ENCODE measurements at regions not wholly inside any gene's neighbourhood (a gene's known extent, or its start where the extent isn't known, plus 50 kb on each side); places are given as distances from the start of the nearest gene placed in this dataset.

DNA sequence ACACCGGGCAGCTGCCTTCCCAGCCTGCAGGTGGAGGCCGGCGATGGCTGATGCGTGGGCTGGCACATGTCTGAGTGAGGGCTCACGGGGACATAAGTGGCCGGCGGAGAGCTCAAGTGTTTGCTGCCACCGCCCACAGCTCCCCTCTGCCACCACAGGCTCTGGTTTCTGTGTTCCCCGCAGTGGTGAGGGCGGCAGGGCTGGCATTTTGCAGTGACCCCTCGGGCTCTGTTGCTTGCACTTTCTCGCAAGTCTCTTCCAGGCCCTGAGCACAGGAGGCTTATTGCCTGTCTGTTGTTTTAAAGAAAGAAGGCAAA lies 271.0 kb upstream of the RTL1 start:
- no peaks in the 10 kb centered on the region for H3K4me1 ChIP-seq (ENCODE audit: insufficient read depth, low read length)
- no peak overlapping the region for H3K4me2 ChIP-seq (ENCODE audit: insufficient read depth, low read length)
- H4K20me1 ChIP-seq (ENCODE audit: insufficient read depth, low read length) = no peaks in the 10 kb centered on the region
- no peaks in the 10 kb centered on the region for H3K79me2 ChIP-seq (ENCODE audit: insufficient read depth, low read length)
- H3K9ac ChIP-seq (ENCODE audit: low read depth, low read length) = no peak overlapping the region
- TF ChIP-seq, protein P1, sequence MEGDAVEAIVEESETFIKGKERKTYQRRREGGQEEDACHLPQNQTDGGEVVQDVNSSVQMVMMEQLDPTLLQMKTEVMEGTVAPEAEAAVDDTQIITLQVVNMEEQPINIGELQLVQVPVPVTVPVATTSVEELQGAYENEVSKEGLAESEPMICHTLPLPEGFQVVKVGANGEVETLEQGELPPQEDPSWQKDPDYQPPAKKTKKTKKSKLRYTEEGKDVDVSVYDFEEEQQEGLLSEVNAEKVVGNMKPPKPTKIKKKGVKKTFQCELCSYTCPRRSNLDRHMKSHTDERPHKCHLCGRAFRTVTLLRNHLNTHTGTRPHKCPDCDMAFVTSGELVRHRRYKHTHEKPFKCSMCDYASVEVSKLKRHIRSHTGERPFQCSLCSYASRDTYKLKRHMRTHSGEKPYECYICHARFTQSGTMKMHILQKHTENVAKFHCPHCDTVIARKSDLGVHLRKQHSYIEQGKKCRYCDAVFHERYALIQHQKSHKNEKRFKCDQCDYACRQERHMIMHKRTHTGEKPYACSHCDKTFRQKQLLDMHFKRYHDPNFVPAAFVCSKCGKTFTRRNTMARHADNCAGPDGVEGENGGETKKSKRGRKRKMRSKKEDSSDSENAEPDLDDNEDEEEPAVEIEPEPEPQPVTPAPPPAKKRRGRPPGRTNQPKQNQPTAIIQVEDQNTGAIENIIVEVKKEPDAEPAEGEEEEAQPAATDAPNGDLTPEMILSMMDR (IDR thresholded peaks at IDR 0.05; ENCODE audit: borderline replicate concordance, extremely low read depth, low read length, poor library complexity, severe bottlenecking) = no peak
- no peak for TF ChIP-seq EZH2 (IDR thresholded peaks at IDR 0.05; ENCODE audit: borderline replicate concordance, low read depth, low read length, severe bottlenecking)
- ATAC-seq (ENCODE audit: insufficient read depth, low read depth) (no peak), DNase-seq (no peak)
- H2AFZ ChIP-seq (ENCODE audit: low read depth, low read length) = no peak overlapping the region
- H3K9me3 ChIP-seq (ENCODE audit: insufficient read depth, low read length, severe bottlenecking) = peaks cover 5% of the 10 kb centered on the region
- H3K4me3 ChIP-seq (ENCODE audit: low read depth in 1 of 2, low read length in 2 of 2) = no peak overlapping the region
- no peaks in the 10 kb centered on the region for H3K36me3 ChIP-seq (ENCODE audit: insufficient read depth, low read length)
- H3K27ac ChIP-seq (ENCODE audit: low read length) = no peak overlapping the region
- H3K27me3 ChIP-seq (ENCODE audit: insufficient read depth, low read length, poor library complexity) = no peaks in the 10 kb centered on the region

DNA sequence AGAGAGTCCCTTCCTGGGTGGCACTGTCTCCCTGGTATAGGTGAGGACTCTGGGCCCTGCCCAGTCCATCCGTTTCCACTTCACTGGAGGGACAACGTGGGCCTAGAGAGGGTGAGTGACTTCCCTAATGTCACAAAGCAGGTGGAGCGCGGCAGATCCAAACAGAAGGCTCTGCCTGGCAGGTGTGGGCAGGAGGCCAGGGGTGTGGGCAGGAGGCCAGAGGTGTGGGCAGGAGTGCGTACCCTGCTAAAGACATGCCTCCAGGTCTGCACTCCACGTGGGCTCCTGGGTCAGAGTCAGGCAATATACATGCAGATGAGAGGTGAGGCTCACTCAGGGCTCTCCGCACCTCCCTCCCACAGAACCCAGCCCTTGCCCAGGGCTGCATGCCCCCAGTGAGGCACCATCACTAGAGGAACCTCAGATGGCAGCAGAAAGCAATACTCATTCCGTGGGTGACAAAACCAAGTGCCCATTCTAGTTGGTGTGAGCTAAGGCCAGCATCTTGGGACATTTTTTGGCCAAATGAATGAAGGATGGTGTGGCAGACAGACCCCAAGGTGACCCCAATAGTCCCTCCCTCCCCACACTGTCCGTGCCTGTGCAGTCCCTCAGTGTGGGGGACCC lies 271.6 kb upstream of the RTL1 start:
- H3K27me3 ChIP-seq (ENCODE audit: insufficient read depth, low read length, poor library complexity) = no peaks in the 10 kb centered on the region
- H3K4me3 ChIP-seq (ENCODE audit: low read depth in 1 of 2, low read length in 2 of 2) = no peak overlapping the region
- H4K20me1 ChIP-seq (ENCODE audit: insufficient read depth, low read length) = no peaks in the 10 kb centered on the region
- TF ChIP-seq, protein P1 (IDR thresholded peaks at IDR 0.05; ENCODE audit: borderline replicate concordance, extremely low read depth, low read length, poor library complexity, severe bottlenecking) = no peak
- TF ChIP-seq EZH2 (IDR thresholded peaks at IDR 0.05; ENCODE audit: borderline replicate concordance, low read depth, low read length, severe bottlenecking) = no peak
- no peaks in the 10 kb centered on the region for H3K36me3 ChIP-seq (ENCODE audit: insufficient read depth, low read length)
- no peak overlapping the region for H3K9ac ChIP-seq (ENCODE audit: low read depth, low read length)
- H3K27ac ChIP-seq (ENCODE audit: low read length) = no peak overlapping the region
- H3K79me2 ChIP-seq (ENCODE audit: insufficient read depth, low read length) = no peaks in the 10 kb centered on the region
- no peak for DNase-seq
- no peak for ATAC-seq (ENCODE audit: insufficient read depth, low read depth)
- H3K4me1 ChIP-seq (ENCODE audit: insufficient read depth, low read length) = no peaks in the 10 kb centered on the region
- H3K9me3 ChIP-seq (ENCODE audit: insufficient read depth, low read length, severe bottlenecking) = peaks cover 5% of the 10 kb centered on the region
- H3K4me2 ChIP-seq (ENCODE audit: insufficient read depth, low read length) = no peak overlapping the region
- no peak overlapping the region for H2AFZ ChIP-seq (ENCODE audit: low read depth, low read length)

DNA sequence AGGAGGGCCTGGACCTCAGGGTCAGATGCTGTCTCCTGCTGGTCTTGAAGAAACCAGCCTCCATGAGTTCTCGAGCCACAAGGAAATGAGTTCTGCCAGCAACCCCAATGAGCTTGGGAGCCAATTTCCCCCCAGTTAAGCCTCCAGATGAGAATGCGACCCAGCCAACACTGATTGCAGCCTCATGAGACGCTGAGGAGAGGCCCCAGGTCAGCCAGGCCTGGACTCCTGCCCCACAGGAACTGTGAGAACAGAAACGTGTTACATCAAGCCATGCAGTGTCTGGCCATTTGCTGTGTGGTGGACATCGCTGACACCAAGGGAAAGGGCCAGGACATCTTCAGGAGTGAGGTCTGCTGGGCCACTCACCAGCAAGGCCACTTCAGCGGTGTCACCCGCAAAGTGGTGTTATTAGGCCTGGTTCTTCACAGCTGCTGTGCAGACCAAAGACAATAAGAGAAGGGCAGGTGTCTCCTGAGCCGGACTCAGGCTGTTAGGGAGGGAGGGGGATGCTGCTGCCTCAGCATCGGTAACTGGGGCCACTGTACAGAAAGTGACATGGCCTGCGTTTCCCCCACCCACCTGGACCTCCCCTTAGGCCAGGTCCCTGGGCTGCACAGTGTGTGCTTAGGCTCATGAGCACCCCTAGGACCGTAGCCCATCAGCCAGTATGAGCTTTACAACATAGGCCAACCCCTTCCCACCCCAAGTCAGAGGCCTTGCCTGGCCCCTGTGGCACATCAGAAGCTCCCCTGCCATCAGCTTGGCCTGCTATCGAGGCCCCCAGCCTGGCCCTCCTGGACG lies 272.4 kb upstream of the RTL1 start:
- Histone ChIP-seq H3K4me2 (ENCODE audit: insufficient read depth, low read length) (no peak overlapping the region), H3K9me3 (ENCODE audit: insufficient read depth, low read length, severe bottlenecking) (peaks cover 5% of the 10 kb centered on the region), H4K20me1 (ENCODE audit: insufficient read depth, low read length) (no peaks in the 10 kb centered on the region), H3K4me1 (ENCODE audit: insufficient read depth, low read length) (no peaks in the 10 kb centered on the region), H3K36me3 (ENCODE audit: insufficient read depth, low read length) (no peaks in the 10 kb centered on the region), H3K79me2 (ENCODE audit: insufficient read depth, low read length) (no peaks in the 10 kb centered on the region), H3K9ac (ENCODE audit: low read depth, low read length) (no peak overlapping the region), H3K27ac (ENCODE audit: low read length) (no peak overlapping the region), H2AFZ (ENCODE audit: low read depth, low read length) (no peak overlapping the region), H3K4me3 (ENCODE audit: low read depth in 1 of 2, low read length in 2 of 2) (no peak overlapping the region), H3K27me3 (ENCODE audit: insufficient read depth, low read length, poor library complexity) (no peaks in the 10 kb centered on the region)
- DNase-seq (no peak), ATAC-seq (ENCODE audit: insufficient read depth, low read depth) (no peak)
- no peak for TF ChIP-seq EZH2 (IDR thresholded peaks at IDR 0.05; ENCODE audit: borderline replicate concordance, low read depth, low read length, severe bottlenecking)
- TF ChIP-seq, protein P1 (IDR thresholded peaks at IDR 0.05; ENCODE audit: borderline replicate concordance, extremely low read depth, low read length, poor library complexity, severe bottlenecking) = no peak
